ENCODE measurements at regions not wholly inside any gene's neighbourhood (a gene's known extent, or its start where the extent isn't known, plus 50 kb on each side); places are given as distances from the start of the nearest gene placed in this dataset.
A peak's percentile ranks its signal among the peaks of the same experiment; 100 is the strongest.

DNA sequence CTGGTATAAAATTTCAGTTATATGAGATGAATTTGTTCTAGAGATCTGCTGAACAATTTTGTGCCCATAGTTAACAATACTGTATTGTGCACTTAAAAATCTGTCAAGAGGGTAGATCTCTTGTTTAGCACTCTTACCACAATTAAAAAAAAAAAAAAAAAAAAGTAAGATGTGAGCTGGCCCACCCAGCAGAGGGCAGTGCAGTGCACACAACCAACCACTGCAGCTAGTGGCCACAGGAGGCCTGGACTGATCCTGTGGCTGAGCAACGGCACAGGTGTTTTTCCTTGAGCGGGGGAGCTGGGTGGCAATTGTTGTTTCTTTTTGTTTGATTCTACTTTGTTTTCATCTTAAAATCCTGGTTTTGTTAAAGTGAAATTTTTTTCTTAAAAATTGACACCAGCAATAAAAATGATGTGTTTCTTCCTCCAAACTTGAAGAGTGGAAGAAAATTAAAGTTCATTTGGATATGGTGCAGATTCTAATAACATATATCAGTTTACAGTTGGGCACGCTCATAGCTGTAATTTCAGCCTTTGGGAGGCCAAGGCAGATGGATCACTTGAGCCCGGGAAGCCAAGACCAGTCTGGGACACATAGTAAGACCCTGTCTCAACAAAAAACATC, 171.1 kb upstream of the TBX20 start (continued):
- no peak for TF ChIP-seq MGA (IDR thresholded peaks at IDR 0.05)
- no peak for TF ChIP-seq IRF2 (CRISPR knock-in tag; IDR thresholded peaks at IDR 0.05)
- TF ChIP-seq ARID2 (IDR thresholded peaks at IDR 0.05) = no peak
- TF ChIP-seq RAD21 (CRISPR knock-in tag; conservative IDR thresholded peaks at IDR 0.05 in 1 of 2, IDR thresholded peaks at IDR 0.05 in 1 of 2) = peak; percentile 38 to 60
- peak; percentile 20 for TF ChIP-seq CTCFL (IDR thresholded peaks at IDR 0.05; ENCODE audit: borderline replicate concordance, insufficient read depth, low read depth, low read length, poor library complexity, severe bottlenecking)
- peak; percentile 98 for TF ChIP-seq ZNF384 (IDR thresholded peaks at IDR 0.05; ENCODE audit: low read depth, low read length)
- no peak for TF ChIP-seq CHCHD3 (CRISPR knock-in tag; IDR thresholded peaks at IDR 0.05)
- peak; percentile 71 for TF ChIP-seq SMC3 (conservative IDR thresholded peaks at IDR 0.05; ENCODE audit: insufficient read depth, low read depth, low read length)
- TF ChIP-seq, protein P1, sequence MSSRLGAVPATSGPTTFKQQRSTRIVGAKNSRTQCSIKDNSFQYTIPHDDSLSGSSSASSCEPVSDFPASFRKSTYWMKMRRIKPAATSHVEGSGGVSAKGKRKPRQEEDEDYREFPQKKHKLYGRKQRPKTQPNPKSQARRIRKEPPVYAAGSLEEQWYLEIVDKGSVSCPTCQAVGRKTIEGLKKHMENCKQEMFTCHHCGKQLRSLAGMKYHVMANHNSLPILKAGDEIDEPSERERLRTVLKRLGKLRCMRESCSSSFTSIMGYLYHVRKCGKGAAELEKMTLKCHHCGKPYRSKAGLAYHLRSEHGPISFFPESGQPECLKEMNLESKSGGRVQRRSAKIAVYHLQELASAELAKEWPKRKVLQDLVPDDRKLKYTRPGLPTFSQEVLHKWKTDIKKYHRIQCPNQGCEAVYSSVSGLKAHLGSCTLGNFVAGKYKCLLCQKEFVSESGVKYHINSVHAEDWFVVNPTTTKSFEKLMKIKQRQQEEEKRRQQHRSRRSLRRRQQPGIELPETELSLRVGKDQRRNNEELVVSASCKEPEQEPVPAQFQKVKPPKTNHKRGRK (tag; IDR thresholded peaks at IDR 0.05) = no peak
- TF ChIP-seq, protein P2, sequence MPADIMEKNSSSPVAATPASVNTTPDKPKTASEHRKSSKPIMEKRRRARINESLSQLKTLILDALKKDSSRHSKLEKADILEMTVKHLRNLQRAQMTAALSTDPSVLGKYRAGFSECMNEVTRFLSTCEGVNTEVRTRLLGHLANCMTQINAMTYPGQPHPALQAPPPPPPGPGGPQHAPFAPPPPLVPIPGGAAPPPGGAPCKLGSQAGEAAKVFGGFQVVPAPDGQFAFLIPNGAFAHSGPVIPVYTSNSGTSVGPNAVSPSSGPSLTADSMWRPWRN (IDR thresholded peaks at IDR 0.05; ENCODE audit: low read depth) = no peak
- TF ChIP-seq ZNF239 (CRISPR knock-in tag; IDR thresholded peaks at IDR 0.05) = no peak
